Fibroblast of skin of left quadriceps (primary cell): ENCODE measurements at regions not wholly inside any gene's neighbourhood (a gene's known extent, or its start where the extent isn't known, plus 50 kb on each side); places are given as distances from the start of the nearest gene placed in this dataset.

ENCODE experiments used
- DNase-seq, 2 experiments: peaks; one replicate each; pipeline ENCODE4 v3.0.0-alpha.2; 2013; ENCODE audit warnings: low read depth in 2 of 2

GRCh38 chr2:107215401-107216350, 329.7 kb upstream of the ST6GAL2 start:
- no peak for DNase-seq

DNA sequence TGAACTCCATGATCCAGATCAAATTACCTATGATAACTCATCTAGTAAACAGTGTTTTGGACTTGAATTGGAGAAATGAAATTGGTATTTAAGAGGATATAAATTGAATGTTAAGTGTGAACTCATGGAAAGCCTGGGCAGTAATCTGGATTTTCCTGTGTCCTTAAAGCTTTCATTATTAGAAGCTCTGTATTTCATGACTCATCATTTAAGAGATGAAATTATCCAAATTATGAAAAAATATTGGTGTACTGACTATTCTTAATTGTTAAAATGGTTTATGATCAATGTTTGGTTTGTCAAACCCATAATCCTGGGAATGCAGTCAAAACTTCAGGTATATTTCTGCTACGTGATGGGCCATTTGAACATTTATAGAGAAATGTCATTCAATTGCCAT, 332.2 kb upstream of the ST6GAL2 start:
- no peak for DNase-seq

DNA sequence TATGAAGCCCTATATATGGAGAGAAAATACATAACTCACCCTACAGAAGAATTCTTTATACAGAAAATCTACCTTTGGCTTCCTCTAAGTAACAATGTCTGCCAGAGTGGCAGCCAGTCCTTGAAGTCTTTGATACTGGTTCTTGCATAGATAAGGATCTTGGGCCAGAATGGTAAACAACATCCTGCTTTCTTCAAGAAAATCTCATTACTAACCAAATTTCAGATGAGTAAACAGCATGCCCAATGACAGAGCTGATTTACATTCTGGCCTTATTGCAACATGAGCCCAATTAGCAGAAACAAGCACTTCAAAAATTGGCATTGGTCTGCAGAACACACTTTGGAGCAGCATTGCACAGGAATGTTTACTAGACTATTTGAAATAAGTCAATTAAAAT, 336.5 kb upstream of the ST6GAL2 start:
- DNase-seq: no peak

DNA sequence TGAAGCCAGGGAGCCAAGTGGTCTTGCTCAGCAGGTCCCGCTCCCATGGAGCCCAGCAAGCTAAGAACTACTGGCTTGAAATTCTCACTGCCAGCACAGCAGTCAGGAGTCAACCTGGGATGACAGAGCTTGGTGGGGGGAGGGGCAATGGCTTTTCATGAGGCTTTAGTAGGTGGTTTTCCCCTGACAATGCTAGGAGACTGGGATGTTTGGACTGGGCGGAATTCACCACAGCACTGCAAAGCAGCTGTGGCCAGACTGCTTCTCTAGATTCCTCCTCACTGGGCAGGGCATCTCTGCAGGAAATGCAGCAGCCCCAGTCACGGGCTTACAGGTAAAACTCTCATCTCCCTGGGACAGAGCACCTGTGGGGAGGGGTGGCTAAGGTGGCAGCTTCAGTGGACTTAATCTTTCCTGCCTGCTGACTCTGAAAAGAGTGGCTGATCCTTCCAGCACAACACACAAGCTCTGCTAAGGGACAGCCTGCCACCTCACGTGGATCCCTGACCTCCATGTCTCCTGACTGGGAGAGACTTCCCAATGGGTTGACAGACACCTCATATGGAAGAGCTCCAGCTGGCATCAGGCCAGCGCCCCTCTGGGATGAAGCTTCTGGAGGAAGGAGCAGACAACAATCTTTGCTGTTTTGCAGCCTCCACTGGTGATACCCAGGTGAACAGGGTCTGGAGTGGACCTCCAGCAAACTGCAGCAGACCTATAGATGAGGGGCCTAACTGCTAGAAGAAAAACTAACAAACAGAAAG, 349.7 kb upstream of the ST6GAL2 start:
- no peak for DNase-seq

GRCh38 chr2:107242811-107243210, 356.8 kb upstream of the ST6GAL2 start:
- no peak for DNase-seq

DNA sequence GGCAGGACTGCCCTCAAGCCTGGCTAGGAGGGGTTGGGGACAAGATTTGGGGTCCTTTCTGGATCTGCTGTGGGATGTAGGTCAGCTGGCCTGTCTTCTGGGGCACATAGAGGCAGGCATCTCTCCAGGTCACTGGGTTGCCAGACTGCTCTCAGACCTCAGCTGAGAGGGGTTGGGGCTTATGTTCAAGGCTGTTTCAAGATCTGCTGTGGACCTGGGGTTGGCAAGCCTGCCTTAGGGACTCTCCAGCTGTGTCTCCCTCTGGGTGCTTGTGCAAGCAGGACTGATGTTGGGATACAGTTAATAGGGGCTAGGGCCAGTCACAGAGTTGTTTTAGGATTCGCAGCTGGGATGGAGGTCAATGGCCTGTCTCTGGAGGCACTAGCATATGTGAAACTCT, 363.0 kb upstream of the ST6GAL2 start:
- no peak for DNase-seq

DNA sequence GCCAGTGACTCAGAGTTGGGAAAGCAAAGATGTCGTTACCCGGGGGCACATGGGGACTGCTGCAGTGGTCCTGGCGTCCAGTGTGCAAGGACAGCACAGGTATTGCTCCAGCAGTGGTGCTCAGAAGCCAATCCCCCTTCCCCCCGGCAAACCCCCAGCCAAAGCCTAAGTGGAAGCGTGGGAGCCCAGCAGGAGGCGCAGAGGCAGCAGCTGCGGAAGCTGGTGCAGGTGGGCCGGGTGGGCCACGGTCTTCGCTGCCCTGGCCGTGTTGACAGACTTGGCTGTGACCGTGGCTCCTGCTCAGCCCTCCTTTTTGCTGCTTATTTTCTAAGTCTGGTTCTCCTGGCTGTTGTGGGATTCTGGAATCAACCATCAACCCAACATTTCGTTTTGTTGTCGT, 369.8 kb upstream of the ST6GAL2 start:
- no peak for DNase-seq

DNA sequence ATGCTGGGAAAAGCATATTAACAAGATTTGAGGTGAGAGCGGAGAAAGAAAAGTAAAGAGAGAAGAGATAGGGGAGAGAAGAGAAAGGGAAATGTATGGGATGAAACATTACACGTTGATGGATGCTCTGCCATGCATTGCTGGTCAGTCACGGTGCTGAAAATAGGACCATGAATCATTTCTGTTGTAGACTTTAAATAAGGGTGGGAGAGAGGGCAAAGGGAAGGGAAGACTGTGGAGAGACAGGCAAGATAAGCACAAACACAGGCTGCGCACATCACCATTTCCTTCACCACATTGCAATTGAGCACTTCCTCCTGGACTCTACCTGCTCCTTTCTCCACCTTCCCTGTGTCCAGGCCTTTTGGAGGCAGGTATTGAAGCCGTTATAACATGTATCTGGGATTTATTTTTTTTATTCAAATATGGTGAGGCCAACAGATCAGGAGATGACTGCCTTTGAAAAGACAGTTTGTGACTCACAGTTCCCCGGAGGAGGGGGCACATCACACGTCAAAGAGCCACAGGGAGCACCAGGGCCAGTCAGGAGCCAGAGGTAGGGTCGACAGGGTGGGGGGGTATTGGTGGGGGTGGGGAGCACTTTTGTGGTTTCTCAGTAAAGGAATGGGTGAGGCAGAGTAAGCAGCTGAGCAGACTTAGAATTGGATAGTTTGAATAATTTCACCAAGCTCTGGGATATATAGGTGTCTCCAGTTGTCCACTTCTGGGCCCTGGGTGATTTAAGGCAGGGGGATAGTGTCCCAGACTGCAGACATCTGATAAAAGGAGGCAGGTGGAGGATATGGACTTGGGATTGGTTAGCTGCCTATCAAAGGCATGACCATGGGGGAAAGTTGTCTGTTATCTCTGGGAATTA, 372.8 kb upstream of the ST6GAL2 start:
- no peak for DNase-seq

- no peak for DNase-seq
These were observed 373.6 kb upstream of the ST6GAL2 start for GRCh38 chr2:107259408-107260195.

DNA sequence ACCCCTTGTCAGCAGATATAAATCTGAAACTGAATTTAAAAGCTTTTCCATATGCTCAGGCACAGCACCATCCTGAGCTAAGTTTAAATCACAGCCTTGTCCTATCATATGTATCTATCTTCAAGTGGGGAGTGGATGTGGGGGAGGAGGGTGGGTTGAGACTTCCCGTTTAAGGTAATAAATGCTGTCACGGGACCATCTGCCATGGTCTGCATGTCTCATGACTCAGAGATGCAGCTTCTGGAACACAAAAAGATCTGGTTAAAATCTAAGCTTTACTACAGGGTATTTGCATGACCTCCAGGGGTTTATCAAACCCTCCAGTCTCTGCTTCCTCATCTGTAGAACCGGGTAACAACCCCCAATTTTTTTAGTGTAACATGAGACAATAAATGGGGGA, 377.7 kb upstream of the ST6GAL2 start:
- DNase-seq: peak; percentile 56 to 58

GRCh38 chr2:107264184-107264583, 378.2 kb upstream of the ST6GAL2 start:
- no peak for DNase-seq

- DNase-seq: no peak
These were observed 380.6 kb upstream of the ST6GAL2 start for GRCh38 chr2:107266555-107266954.

DNA sequence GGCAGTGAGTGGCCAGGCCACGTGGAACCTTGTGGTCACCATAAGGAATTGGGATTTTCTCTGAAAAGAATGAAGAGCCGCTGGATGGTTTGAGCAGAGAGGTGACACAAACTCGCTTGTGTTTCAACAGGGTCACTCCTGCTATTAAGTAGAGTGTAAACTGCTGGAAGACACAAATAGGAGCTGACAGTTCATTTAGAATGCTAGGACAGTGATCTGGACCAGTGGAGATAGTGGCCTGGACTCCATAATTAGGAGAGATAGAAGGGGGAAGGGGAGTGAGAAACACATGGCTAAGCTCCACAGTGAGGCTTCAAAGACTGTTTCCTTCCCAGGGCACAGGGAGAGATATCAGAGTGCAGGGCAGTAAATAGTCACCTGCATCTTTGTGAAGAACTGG, 381.1 kb upstream of the ST6GAL2 start:
- no peak for DNase-seq

DNA sequence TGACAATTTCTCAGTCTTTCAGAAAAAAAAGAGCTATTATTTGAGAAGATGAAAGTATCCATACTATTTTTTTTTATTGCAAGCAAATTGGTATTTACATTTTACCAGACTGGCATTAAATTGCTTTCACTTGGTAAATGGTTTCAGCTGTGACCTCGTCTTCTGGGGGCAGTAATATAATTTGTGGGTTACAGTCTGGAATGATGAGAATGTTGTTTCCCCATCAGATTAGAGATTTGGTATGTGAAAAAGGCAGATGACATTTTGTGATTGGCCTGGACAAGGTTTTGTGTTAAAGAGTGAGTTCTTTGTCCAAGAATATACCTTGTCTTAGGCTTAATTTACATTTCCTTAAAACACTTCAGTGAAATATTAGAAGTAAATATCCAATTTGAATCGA, 390.1 kb upstream of the ST6GAL2 start:
- peak; percentile 22 to 30 for DNase-seq

DNA sequence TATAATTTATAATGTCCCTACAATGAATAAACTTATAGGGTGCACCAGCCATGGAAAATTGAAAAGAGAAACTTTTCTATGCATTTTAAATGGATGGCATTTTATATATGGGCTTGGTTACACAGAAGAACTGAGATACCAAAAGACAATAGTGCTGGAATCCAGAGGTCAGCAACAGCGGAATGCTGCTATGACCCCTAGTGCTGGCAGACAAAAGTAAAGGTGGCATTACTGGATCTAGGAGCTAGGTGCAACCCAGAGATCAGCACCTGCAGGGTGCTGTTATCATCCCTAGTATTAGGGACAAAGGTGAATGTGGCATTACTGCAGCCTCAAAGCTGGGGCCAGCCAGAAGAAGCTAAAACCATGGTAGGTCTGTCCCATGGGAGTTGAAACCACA, 392.7 kb upstream of the ST6GAL2 start:
- no peak for DNase-seq

DNA sequence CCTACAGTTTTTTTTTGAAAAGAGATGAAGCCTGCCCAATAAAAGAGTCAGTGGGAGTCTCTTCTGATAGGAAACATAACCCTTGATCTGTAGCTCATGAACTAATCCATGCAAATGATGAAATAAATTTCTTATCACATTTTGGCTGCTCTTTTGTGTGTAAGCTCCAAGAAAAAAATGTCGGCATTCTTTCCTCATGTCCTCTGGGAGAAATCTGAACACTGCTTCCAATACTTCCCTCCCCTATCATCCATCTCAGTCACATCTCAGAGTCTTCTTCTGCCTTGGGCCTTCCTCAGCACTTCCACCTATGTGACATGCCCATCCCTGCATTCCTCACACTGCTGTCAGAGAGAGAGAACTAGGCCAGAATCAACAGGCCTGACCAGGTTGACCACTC, 395.7 kb upstream of the ST6GAL2 start:
- no peak for DNase-seq

- no peak for DNase-seq
These were observed 396.2 kb upstream of the ST6GAL2 start for GRCh38 chr2:107282135-107282534.

GRCh38 chr2:107285621-107286299, 399.8 kb upstream of the ST6GAL2 start:
- DNase-seq: no peak

- no peak for DNase-seq
These were observed 404.1 kb upstream of the ST6GAL2 start for GRCh38 chr2:107290041-107290440.

DNA sequence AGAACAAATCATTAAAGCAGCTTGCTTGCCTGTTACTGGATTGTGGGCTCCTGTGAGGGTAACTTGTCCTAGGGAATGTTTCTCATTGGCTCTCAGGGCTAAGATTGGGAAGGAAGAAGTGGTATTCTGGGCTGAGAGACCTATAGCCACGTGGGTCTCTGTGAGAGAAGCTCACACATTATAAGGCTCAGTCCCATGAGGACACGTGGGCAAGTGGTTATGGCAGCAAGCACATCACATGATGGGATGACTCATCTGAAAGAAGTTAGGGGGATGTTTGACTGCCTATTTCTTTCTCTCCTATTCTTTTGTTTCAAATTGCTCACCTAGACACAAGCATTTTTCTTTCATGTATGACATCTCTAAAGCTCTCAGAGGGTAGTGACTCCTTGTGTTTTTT, 418.0 kb upstream of the ST6GAL2 start:
- peak in 1 of 2 experiments; percentile 12 for DNase-seq

- no peak for DNase-seq
These were observed 420.0 kb upstream of the ST6GAL2 start for GRCh38 chr2:107305966-107306365.
